COLO668 (cell line): ENCODE measurements at regions not wholly inside any gene's neighbourhood (a gene's known extent, or its start where the extent isn't known, plus 50 kb on each side); places are given as distances from the start of the nearest gene placed in this dataset.

Experiments used
- DNase-seq: peaks from one replicate; lab custom pipeline; 2025; ENCODE audit not compliant: unreplicated experiment; lab: John Stamatoyannopoulos, UW

DNA sequence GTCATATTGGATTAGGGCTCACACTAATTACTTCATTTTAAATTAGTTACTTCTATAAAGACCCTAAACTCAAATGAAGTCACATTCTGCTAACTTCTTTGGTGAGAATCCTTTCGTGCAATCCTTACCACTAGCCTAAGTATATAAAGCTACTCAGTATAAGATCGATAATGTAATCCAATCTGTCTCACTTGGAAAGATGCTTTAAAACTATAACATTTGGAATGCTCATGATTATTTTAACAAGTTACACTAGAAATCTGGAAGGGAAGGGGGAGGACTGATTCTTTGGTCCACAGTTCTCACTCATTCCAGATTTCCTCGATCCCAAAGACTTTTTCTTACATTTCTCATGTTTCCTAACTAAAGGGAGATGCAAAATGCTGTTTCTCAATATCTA lies 336.4 kb upstream of the SLIT2 start:
- no peak for DNase-seq

DNA sequence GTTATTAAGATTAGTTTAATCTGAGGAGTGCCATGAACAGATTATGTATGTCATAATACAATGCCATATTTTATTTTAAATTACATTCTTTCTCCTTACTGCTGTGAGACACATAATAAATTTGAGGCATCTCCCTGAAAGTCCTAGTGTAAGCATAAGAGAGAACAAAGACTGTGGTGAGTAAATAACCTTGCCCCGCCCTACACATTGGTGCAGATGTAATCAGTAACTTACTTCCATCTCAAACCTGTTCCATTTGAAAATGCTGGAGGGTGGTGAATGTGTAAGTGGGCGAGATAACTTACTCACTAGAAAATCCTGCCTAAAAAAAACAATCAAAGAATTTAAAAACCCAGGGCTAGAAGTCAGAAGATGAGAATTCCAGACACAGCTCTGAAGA lies 338.1 kb upstream of the SLIT2 start:
- DNase-seq = no peak

DNA sequence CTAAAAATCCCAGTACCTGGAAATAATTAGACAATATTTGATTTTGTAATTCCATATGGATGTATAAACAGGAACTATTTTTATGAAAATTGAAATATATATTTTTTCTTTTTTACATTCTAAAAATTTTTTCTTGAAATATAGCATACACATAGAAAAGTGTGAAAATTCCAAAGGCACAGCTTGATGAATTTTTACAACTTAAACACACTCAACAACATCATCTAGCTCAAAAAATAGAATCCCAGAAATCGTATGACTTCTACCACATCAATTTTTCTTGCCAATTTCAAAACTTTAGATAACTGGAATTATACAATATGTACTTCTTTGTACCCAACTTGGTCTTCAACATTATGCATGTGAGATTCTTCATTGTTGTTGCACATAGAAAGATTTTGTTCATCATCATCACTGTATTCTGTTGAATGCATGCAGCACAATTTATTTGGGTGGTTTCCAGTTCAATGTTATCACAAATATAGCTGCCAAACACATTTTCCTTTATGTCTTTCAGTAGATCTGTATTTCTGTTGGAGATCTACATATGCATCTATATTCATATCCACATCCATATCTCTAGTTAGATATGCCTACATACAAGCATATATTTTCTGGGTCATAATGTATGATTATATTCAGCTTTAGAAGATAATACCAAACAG lies 340.7 kb upstream of the SLIT2 start:
- no peak for DNase-seq

DNA sequence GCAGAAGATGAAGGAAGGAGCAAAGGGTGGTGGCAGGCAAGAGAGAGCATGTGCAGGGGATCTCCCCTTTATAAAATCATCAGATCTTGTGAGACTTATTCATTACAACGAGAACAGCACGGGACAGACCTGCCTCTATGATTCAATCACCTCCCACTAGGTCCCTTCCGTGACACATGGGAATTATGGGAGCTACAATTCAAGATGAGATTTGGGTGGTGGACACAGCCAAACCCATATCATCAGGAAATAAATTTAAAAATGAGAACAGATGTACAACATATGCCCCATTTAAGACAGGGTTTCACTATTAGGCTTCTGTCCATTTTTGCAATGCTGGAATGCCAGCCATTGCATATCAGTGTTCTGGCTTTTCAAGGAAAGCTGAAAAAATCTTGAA lies 346.7 kb upstream of the SLIT2 start:
- DNase-seq = no peak

DNA sequence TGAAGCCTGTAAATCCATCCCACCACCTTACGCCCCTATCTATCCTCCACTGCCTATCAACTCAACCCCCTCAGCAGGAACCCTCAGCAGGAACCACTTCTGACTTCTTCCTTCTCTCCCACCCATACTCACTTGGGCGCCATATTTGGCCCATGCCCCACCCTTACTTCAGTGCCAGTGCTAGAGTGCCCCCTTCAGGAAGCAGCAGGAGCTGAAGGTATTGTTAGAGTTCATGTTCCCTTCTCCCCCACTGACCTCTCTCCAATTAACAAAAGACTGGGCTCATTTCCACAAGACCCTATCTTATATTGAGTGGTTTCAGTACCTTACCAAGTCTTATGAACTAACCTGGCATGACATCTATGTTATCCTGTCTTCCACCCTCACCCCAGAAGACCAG lies 363.1 kb upstream of the SLIT2 start:
- no peak for DNase-seq

DNA sequence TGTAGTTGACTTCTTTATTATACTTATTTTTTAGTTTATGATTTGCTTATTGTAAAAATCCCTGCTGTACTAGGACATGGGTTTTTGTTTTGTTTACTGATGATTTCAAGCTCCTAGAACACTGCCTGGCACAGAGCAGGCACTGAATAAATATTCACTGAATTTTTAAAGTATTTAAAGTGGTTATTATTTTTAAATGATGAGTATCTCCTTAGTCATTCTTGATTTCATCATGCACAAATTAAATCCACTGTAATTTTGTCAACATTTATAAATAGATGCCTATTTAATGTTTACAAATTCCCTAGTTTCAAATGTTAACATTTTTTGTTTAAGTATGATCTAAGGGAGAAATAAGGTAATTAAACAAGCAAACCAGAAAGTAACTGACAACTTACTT lies 367.9 kb upstream of the SLIT2 start:
- no peak for DNase-seq

DNA sequence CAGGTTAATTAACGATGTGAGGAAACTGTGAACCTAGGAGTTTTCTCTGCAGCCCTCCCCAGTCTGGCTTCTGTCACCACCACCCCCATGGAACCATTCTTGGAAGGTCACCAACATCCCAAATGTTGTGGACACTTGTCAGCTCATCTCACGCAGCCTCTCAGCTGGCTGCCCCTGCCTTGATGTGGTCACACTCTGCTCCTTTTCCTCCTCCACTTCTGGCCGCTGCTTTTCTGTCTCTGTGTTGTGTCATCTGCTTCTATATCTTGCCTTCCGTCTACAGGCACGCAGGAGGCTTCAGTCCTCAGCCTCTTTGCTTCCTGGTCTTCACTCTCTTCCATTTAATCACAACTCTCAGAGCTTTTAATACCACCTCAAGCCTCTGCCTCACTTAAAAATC lies 371.5 kb upstream of the SLIT2 start:
- DNase-seq = no peak

DNA sequence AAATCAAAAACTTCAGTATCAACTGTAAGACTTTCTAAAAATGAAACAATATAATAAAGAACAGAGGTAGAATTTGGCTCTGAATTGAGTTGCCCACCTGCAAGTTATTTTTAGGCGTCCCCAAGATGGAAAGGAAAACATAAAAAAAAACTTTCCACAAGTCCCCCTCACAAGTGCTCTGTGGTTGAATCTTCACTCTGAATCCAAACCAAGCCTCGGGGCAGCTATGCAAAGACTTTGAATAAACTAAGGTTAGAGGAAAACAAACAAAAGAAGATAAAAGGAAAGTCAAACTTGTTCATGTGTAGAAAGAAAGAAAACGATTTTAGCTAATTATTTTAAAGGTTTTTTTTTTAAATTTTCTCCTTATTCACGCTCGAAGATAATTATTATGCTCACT lies 372.4 kb upstream of the SLIT2 start:
- DNase-seq = no peak

DNA sequence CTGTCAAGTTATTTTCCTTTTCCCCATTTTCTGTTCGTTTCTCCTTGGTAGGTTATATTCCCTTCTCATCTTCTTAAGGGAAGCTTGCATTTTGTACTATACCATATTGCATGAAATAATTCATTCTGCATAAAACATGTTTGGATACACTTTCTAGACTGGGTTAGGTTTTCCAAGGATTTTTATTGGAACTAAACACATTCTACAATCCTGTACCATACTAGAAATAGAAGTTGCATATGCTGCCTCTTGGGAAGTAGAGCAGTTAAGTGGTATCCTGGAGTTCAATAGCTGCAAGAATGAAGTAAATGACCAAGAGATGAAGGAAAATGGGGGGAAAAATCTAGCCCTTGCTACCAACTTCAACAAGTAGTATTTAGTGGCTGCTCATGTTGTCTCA lies 393.7 kb upstream of the SLIT2 start:
- DNase-seq = no peak

DNA sequence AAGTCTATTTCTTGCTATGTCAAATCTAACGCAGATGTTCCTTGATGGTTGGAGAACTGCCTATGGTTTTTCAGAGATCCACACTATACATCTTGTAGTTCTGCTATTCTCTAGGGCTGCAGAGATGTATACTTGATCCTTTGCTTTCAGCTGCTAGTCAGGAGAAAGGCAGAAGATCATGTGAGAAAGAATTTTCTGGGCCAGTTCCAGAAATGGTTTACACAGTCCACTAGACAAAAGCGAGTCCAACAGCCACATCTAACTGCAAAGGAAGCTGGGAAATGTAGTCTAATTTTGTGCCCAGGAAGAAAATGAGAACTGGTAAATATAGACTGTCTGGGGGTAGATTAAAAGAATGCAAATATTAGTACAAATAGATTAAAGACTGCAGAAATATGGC lies 394.3 kb upstream of the SLIT2 start:
- DNase-seq = no peak

DNA sequence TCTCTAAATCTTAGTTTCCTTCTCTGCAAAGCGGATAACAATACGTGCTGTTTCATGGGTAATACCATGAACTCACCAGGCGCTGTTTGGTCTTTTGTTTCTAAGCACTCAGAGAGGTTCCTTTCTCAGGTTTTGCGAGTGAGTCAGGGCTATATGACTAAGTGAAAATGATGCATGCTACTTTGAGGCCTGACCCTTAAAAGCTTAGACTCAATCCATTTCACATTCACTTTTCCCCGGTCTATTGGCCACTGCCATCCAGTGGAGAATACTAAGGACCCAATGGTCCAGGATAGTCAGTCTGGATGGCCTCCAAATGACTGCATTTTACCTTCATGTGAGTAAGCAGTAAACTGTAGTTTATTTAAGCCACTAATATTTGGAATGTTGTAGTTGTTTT lies 400.8 kb upstream of the SLIT2 start:
- DNase-seq = no peak

DNA sequence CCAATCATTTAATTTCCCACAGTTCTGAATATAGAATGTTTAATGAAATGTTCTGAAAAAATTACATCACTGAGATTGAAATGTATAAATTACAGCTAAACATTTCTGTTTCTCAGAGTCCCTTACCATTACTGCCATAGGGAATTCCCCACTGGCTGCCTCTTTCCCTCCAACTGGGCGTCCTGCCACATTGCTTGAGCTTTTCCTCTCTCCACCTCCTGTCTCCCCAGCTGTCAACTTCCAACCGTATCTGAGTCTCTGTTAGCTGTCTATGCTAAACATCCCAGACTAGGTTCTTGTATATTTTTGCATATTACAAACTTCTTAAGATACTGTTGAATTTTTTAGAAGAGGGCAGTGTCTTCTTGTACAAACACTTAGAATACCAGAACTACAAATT lies 407.3 kb upstream of the SLIT2 start:
- no peak for DNase-seq

DNA sequence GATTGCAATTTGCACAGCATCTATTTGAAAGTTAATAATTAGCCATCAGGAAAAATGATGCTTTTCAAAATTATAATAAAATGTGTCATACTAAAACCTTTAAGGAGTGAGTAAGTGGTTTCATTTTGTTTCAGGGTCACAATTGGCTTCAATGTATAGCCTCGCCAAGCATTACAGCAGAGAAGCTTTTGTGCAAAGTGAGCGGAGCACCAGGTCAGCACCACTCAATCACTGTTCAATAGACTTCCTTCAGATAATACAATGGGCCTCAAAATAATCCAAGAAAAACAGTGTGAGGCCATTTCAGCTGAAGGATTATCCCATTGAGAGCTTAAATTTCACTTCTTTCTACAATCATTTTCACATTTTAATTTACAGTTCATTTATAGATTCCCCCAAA lies 409.2 kb upstream of the SLIT2 start:
- no peak for DNase-seq

DNA sequence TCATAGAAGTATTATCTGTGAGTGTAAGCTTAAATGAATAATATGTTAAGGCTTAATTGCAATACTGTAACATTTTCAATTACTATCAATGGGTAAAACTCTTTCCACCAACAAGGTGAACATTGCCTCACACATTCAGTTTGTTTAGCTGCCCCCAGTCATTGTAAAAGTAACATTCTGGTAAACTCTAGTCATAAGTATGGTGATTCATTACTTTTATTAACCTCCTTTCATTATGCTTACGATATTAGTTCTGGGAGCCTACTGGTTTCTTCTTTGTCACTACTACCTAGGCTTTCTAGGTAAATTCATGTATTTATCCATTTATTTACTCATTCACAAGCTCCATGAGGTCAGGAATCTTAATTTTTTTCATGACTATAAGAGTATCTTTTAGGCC lies 412.8 kb upstream of the SLIT2 start:
- no peak for DNase-seq

DNA sequence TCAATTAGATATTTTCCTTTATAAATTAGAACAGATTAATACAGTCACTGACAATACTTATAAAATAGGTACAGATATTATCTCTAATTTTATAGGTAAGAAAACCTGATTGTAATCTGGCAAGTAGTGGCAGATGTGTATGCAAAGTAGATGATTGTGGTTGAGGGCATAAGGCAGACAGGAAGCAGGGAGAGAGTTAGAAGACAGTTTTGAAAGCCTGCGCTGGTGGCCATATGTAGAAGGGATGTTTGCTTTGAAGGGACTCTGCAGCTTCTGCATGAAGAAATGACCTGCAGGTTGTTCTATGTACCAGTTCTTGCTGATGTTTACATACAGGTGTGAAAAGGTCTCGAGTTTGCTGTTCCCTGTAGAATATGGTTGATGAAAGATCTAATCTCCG lies 416.3 kb upstream of the SLIT2 start:
- no peak for DNase-seq

DNA sequence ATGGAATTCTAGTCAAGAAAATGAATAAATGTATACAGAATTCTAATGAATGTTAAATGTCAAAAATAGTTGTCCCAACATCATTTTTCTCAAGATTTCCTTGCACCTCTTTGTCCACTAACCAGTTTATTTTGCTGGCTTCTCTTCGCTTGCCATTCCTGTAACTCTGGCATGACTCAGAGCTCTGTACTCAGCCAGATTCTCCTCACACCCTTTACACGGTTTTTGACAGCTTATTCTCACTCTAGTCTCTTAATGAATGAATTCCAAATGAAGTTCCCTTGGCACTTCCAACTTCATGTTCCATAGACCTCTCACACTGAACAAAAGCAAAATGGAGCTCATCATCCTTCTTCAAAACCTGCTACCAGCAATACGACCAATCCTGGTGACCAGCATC lies 419.3 kb upstream of the SLIT2 start:
- no peak for DNase-seq

DNA sequence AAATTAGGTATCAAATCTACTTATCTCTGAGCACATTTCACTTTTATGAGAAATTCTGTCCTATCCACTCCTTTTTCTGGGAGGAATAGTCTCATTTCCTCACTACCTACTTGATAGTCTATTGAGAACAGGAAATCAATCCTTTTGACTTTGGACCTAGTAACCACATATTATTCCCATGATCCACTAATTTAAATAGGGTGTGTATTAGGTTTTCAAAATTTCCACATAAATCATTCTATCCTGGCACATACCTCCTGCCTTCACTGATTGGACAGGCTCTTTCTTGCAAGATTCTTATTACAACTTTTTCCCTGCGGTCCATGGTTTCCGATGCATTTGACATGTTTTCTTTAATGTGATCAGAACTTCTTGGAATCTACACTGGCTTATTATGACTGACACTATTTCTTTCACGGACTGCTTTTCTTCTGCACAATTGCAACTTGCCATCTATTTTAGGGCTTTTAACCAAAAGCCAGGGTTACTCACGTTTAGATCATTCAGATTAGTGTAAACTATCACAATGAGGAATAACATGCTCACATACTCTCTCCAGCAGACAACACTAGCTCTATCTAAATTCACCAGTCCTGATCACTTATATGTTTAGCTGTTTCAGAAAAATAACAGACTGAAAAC lies 419.9 kb upstream of the SLIT2 start:
- no peak for DNase-seq

DNA sequence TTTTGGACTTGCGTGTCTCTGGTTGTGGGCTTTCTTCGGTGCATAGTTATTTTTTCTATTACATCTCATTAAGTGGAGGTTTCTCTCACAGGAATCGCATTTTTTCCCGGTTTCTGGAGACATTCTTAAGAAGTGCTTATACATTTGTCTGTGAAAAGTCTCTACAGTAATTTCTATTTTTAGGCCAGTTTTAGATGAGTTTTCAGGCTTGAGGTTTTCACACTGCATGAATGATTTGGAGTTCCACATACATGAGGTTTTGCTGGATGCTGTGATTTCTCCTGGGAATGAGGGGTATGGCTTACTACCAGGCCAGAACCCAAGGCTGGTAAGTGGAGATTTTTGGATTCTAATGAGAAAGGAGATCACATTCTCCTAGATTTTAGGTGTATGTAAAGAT lies 422.6 kb upstream of the SLIT2 start:
- DNase-seq = no peak

DNA sequence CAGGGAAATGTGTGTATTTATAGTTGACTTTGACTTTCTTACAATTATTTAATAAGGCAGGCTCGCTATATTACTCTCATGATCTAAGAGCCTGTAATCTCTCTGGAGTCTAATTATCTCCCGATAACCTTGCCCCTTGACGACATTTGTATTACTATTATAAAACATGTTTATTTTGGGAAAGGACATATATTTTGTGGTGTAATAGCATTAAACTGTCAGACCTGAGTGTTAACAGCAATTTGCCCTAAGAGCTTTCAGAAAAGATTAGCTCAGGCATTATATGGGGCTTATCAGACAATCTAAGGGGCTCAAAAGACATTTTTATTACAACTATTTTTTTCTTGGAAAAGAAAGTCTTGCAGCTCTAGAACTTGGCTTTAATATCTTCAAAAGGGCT lies 427.9 kb upstream of the SLIT2 start:
- no peak for DNase-seq

DNA sequence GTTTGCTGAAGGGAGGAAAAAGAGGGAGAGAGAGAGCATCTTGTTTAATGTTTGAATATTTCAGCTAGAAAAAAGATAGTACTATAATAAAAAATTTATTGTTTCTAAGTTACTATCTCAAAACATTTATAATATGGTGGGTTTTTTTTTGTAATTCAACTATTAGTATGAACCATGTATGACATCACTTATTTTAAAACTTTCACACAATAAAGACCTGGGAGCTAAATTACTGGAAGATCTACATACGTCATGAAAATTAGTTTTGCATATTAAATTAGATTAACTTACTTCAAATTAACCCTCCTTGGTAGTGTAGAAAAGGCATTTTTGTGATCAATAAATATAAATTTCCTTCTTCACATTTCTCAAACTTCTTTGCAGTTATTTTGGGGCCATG lies 432.0 kb upstream of the SLIT2 start:
- DNase-seq = no peak

DNA sequence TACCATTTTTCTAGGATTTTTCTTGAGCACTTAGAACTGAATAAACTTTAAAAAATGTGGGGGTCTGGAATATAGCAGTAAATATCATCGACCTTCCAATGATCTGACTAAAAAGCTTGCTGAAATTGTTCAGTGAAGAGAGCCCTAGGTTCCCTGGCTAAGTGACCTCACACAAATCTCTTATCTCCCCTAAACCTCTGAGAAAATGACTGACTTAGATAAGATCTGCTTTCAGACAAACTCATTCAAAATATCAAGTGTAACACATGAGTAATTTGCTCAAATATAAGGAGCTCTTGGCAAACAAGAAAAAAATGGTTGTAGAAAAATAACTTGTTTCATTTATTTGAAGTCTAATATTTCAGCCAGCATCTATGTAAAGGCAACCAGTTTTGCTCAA lies 441.7 kb upstream of the SLIT2 start:
- no peak for DNase-seq

DNA sequence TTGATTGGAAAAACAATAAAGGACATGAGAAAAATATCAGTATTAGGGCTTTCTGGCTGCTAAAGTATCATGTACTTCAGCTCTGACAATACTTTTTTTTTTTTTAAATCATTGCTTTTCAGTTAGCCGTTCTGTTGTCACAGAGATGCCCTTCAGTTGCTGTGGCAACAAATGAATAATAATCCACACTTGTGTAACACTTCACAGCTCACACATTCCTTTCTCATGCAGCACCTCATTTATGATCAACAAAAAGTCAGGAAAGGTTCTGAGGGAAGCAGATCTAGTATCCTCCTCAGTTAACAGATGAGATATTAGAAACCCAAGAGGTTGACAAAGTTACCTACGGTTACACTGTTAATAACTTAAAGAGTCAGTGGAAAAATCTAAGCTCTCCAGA lies 444.2 kb upstream of the SLIT2 start:
- DNase-seq = no peak

DNA sequence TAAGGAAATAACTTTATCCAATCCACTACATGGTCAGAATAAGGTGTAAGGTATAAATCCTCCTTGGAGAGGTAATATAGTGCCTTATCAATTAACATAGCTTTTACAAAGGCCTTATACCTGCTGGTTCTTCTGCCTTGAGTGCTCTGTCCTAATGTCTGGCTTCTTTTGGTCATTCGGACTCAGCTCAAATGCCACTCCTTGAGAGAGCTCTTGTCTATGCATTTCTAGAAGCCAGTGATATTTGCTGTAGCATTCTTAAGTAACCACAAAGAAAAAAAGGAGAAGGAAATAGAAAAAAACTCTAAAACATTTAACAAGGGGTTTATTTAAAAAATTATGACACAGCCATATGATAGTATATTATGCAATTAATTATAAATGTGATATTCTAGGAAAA lies 444.8 kb upstream of the SLIT2 start:
- DNase-seq = no peak
